Stomach (tissue), 4 donors: ENCODE measurements at regions not wholly inside any gene's neighbourhood (a gene's known extent, or its start where the extent isn't known, plus 50 kb on each side); places are given as distances from the start of the nearest gene placed in this dataset.
"Not testable (repeated sequence)": the region's sequence is repeated elsewhere in the genome, so short reads cannot be mapped to it uniquely, and the experiment has no call there.

Source experiments
- CTCF ChIP-seq, 7 experiments: fragments of 450-650 bp in 4 of 7; fragments of 200-600 bp in 3 of 7; sonication (generic) in 3 of 7; IDR thresholded peaks; one replicate each; pipeline ENCODE4 v1.5.1; 2016 to 2019; ENCODE audit warnings: antibody characterized with exemption in 7 of 7, control low read depth in 2 of 7, mild to moderate bottlenecking in 1 of 7
- POLR2A ChIP-seq, 4 donors: fragments of 450-650 bp; IDR thresholded peaks; one replicate each; pipeline ENCODE4 v1.6.1; 2016; ENCODE audit warnings: antibody characterized with exemption in 4 of 4, control low read depth in 2 of 4, mild to moderate bottlenecking in 1 of 4, moderate library complexity in 1 of 4
- POLR2AphosphoS5 ChIP-seq, 3 donors: sonication (generic); formaldehyde crosslinking; IDR thresholded peaks; one replicate each; pipeline ENCODE4 v1.6.1; 2016; ENCODE audit warnings: antibody characterized with exemption in 3 of 3

DNA sequence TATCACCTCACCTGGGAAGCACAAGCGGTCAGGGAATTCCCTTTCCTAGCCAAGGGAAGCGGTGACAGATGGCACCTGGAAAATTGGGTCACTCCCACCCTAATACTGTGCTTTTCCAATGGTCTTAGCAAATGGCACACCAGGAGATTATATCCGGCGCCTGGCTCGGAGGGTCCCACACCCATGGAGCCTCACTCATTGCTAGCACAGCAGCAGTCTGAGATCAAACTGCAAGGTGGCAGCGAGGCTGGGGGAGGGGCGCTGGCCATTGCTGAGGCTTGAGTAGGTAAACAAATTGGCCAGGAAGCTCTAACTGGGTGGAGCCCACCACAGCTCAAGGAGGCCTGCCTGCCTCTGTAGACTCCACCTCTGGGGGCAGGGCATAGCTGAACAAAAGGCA lies 1178.1 kb downstream of the KHDRBS2 start:
- TF ChIP-seq CTCF, POLR2AphosphoS5, POLR2A (IDR thresholded peaks at IDR 0.05): not testable (repeated sequence)
